ENCODE measurements at regions not wholly inside any gene's neighbourhood (a gene's known extent, or its start where the extent isn't known, plus 50 kb on each side); places are given as distances from the start of the nearest gene placed in this dataset.

- TF ChIP-seq, protein P1, sequence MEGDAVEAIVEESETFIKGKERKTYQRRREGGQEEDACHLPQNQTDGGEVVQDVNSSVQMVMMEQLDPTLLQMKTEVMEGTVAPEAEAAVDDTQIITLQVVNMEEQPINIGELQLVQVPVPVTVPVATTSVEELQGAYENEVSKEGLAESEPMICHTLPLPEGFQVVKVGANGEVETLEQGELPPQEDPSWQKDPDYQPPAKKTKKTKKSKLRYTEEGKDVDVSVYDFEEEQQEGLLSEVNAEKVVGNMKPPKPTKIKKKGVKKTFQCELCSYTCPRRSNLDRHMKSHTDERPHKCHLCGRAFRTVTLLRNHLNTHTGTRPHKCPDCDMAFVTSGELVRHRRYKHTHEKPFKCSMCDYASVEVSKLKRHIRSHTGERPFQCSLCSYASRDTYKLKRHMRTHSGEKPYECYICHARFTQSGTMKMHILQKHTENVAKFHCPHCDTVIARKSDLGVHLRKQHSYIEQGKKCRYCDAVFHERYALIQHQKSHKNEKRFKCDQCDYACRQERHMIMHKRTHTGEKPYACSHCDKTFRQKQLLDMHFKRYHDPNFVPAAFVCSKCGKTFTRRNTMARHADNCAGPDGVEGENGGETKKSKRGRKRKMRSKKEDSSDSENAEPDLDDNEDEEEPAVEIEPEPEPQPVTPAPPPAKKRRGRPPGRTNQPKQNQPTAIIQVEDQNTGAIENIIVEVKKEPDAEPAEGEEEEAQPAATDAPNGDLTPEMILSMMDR (IDR thresholded peaks at IDR 0.05) = no peak
- TF ChIP-seq POLR2A (IDR thresholded peaks at IDR 0.05) (no peak), EP300 (IDR thresholded peaks at IDR 0.05) (no peak)
Measured at GRCh38 chr22:49025791-49026493, 801.7 kb downstream of the BRD1 start.
